Raji (cell line): ENCODE measurements at regions not wholly inside any gene's neighbourhood (a gene's known extent, or its start where the extent isn't known, plus 50 kb on each side); places are given as distances from the start of the nearest gene placed in this dataset.

Experiments used
- POLR2A ChIP-seq: IDR thresholded peaks from 2 replicates; pipeline ENCODE4 v1.6.1; 2011; ENCODE audit warnings: low read depth, low read length, control low read depth; ENCODE audit not compliant: insufficient read depth

DNA sequence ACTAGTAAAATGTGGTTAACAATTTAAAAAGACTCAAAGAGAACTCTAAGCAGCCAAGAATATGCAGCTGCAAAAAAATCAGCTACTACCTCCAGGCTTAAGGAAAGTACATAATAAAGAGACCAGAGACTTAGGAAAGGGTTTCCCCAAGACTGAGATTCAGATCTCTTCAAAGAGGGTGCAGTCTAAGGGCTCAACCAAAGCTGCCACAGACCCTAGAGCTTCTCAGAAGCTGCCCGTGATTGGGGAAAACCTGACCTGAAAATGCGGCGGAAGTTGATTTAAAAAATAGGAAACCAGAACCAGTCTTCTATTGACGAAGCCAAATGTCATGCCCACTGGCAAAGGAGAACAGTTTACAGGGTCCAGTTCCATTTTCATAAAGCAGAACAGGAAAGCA, 516.8 kb upstream of the MARCKS start:
- TF ChIP-seq POLR2A: no peak

DNA sequence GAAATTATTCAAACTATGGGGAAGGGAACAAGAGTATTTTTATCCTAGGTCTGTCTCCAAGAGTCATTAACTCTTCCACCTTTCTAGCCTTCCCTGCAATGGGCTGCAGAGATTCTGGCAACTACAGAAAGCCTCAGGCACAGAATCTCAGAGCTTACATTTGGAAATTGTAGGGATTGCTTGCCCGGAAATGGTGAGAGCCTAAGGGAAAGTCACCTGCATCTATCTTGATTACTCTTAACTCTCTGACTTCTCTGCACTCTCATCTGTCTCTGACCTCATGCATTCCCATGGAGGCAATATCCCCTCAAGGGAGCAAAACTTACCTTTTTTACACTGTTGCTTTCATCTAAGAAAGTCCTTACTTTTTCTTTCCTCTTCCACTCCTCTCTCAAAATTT, 513.2 kb upstream of the MARCKS start:
- TF ChIP-seq POLR2A: no peak

DNA sequence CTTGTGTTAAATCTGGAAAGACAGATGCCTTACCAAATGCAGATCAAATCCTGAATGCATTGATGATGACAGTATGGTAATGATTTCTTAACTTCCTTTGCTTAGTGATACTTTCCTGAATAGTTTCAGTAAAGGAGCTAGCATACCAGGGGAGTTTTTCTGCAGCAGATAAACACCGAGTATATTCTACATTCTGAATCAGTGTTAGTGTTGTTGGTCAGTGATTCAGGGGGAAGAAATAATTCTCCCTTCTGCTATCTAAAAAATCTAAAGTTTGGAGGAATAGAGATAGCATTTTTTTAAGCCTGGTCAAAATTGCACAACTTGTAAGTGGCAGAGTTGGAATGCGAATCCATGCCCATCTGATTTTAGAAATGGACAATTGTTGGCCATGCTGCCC, 512.2 kb upstream of the MARCKS start:
- TF ChIP-seq POLR2A: no peak

DNA sequence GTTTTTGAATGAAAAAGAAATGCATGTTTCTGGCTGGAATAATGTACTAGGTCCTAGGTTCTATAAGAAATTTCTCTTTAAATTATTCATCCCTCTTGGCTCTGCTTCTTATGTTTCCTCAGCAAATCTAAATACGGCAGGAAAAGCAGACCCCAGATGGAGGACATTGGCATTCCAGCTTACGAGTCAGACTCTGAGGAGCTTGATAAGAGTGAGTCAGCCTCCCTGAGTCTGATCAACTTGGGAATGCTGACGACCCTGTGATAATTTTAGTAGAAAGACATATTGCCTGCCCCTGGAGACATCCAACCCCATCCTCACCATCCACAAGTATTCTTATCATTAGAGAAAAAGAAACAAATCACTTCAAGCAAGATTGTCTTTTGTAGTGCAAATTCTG, 509.7 kb upstream of the MARCKS start:
- no peak for TF ChIP-seq POLR2A

DNA sequence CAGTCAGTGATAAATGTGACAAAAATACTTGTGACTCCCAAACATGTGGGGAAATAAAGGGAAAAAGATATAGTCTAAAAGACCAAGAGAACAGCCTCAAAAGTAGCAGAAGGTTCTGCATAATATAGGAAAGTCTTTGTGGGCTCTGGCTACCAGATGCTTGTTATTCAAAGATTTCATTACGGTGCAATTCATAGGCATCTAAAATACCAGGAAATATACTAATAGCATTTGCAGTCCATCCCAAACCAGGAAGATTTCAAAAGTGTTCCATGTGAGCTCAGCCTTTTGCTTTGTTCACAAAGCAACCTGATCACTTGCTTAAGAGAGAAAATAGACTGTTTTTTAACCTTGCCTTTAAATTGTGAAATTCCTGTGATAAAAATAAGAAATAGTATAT, 506.7 kb upstream of the MARCKS start:
- no peak for TF ChIP-seq POLR2A

DNA sequence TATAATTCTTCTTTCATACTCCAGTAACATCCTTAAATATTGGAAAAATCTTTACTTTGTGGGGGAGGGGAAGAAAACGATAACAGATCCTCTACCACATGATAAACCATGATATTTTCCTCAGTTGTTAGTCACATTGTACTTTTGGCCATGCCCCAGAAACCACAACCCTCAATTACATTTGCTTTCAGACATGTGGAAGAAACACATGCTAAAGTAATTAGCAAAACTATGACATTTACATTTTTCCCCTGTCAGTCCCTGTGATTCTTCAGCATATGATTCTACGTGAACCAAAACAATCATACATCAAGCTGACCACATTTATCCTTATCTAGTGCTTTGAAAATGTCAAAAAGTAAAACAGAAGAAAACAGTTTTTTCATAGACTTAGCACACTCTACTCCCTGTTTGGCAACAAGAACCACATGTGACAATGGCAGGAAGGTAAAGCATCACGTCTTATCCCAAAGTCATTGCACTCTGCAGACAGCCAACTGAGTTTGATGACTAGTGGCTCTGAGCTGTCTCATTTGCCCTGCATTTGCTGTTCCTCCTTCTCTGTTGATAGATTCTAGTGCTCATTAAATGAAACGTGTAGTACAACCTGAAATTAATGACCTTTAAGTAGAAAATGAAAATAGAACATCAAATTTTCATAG, 505.8 kb upstream of the MARCKS start:
- no peak for TF ChIP-seq POLR2A

DNA sequence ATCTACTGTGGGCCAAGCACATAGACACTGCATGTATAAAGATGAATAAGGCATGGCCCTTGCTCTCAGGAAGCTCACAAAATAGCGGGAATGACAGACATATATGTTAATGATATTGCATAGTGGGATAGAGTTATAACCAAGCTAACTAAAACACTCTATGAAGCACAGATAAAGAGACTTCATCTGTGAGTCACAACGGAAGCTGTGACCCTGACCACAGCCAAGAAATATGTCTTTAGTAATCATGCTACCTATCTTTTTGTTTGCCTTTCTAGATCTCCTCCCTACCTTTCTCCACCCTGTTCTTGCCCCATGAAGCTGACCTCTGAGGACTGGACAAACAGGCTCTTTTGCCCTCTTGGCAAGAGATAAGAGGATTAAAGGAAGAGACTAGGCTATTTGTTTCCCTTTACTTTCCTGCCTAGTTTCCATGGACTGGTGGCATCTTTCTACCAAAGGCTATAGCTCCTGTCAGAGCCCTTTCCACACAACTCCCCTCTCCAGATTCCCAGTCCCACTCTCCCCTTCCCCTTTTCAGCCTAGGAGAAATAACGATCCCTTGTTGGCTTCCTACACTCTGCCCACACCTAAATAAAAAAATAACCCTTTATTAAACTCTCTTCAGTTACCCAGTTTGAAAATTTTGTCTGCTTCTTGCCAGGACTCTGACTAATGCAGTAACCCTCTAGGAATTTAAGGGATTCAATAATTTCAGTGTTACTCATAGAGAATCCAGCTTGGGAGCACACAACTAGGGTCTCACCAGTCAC, 504.9 kb upstream of the MARCKS start:
- TF ChIP-seq POLR2A: no peak

DNA sequence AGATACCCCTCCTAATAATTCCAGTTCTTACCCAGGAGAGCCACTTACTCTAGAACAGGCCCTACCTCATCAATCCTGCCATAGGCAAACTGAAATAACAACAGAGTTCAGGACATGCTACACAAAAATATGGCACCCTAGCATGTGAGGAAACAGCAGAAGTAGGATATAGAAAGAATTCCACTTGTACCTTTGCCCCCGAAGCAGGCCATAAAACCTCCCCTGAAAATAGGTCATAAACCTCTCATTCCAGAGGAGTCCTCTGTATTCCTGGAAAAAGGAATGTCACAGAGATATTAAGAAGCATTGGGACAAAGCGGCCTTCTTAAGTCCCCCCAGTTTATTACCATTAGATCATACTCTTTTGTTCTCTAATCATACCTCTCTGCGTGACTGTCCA, 504.3 kb upstream of the MARCKS start:
- no peak for TF ChIP-seq POLR2A

DNA sequence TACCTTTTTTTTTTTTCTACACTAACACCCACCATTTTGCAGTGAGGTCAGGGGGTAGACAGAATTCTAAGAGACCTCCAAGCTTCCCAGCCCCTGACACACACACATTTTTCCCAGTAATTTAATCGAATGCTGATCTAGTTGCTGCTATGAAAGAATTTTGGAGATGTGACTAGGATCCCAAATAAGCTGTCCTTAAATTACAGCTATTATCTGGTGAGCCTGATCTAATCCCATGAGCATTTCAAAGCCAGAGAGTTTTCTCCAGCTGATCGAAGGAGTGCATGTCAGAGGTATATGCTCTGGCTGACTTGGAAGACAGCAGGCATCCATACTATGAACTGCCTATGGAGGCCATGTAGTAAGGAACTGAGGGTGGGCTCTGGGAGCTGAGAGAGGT, 503.8 kb upstream of the MARCKS start:
- no peak for TF ChIP-seq POLR2A

DNA sequence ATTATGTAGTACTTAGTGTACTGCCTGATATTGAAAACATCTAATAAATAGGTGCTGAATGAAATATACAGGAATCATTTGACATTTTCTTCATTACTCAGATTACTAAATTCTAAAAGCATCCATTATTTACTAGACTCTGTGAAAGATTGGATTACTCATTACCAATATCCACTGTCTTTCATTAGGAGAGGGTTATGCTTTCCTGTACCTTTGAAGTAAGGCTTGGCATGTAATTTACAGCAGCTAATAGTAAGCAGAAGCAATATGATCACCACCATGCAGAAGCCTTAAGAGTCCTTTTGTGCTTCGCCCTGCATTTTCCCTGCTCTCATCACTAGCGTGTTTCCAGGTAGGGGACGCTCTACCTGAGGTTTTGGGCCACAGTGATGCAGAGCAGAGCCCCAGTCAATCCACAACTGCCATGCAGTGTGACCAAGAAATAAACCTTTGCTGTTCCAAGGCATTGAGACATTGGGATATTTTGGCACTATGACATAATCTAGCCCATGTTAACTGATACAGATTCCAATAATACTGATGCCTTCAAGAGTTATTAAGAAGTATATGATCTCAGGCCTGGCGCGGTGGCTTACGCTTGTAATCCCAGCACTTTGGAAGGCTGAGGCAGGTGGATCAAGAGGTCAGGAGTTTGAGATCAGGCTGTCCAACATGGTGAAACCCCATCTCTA, 502.8 kb upstream of the MARCKS start:
- TF ChIP-seq POLR2A: no peak

DNA sequence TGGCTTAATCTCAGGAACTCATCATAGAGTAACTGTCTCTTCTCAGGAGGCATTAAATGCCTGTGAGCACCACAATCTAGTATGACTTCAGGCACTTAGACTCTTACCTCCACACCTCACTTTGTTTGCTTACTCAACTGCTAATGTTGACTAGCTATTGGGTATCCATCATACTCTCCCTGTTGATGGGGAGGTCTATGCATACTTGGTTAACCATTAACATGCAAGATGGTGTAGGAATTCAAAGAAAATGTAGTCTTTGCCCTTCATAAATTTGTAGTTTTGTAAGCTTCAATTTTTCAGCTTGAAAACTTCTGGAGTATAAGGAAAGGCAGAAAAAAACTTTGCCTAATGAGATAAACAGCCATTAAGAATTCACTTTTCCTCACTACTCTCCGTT, 501.0 kb upstream of the MARCKS start:
- no peak for TF ChIP-seq POLR2A

DNA sequence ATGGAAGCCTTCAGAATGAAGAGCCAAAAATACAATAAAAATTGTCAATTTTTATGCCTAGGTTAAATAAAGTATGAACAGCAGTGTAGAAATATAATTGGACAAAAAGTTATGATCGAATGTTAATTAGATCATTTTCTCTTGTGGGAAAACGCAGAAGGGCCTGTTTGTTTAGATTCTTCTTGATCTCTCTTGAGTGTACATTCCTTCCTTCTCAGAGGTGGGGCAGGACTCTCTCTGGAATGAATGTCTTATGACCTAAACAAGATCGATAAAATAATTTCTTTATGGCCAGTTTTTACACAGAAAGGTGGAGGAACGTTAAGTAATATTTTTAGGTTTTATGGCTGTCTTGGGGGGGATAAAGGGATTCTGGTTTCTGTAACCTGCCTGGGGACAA, 500.1 kb upstream of the MARCKS start:
- TF ChIP-seq POLR2A: no peak

DNA sequence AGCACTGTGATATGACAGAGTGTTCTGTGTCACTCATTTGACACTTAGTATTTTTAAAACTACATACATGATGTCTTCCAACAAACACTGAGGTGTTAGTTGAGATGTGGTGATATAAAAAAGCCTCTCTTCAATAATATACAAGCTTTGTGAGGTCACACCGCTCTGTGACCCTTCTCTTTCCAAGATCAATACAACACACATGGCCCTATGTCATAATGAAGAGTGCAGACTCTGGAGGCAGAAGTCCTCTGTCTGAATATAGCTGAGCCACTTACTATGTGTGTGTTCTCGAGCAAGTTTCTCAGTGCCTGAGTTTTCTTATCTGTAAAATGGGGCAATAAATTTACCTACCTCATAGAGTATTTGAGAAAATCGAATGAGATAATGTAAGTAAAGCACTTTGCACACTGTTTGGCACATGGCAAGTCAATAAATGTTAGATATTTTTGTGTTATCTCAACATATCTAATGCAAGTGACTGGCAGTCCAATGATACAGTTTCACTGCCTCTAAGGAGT, 499.0 kb upstream of the MARCKS start:
- no peak for TF ChIP-seq POLR2A

DNA sequence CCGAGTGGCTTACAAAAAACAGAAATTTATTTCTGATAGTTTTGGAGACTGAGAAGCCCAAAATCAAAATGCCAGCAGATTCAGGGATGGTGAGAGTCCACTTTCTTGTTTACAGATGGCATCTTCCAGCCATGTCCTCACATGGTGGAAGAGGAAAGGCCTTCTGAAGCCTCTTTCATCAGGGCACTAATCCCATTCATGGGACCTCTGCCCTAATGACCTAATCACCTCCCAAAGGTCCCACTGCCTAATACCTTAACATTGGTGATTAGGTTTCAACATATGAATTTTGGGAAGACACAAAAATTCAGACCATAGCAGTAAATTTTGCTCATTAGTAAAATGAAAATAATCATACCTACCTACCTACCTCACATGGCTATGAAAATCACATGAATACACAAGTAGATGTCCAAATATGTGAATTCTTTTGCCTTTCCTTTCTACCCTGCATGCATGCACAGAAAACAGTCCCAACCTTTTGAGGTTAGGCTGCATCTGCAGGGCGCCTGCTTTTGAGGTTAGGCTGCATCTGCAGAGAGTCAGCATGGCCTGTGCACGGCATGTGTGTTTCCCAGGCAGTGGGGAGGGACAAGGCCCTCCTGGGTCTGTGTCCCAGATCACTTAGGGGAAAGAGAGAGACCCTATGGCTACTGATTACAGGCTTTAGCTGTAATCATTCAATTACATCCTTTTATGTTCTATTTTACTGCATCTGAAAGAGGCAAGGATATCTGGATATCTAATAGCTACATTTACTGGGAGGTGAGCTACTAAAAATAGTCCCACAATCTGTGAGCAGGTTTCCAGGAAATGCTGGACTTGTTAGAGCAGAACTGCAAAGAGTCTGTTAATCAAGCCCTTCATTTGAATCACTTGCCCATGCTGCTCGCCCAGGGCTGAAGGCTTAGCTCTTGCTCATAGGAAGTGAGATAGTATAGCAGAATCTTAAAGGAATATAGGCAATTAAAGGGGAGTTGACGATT, 497.7 kb upstream of the MARCKS start:
- no peak for TF ChIP-seq POLR2A

DNA sequence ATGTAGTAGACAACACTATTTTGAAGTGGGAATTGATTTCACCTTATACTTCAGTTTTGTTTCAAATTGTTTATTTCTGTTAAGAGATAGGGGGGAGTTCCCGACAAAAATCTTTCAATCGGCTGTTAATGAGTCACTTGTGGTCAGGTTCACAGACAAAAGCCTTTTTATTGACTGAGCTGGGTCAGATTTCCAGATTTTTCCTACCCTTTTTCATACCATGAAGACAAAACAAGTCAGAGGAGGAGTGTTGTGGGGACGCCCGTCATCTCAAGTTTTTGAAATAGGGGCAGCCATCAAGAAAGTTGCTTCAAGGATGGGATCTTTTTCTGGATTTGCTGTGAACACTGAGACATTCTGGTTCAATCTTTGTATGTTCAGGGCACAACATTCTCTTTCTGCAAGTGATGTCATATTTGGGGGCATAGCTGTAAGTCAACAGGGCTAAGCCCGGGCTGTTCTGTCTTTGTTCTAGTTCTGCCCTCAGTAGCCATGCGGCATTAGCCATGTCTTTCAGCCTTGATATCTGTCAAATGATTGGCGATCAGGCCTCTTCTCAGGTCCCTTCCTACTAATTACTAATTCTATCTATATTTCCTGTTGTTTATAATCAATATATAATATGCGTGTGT, 496.0 kb upstream of the MARCKS start:
- no peak for TF ChIP-seq POLR2A
